GM12892 (cell line): ENCODE measurements at regions not wholly inside any gene's neighbourhood (a gene's known extent, or its start where the extent isn't known, plus 50 kb on each side); places are given as distances from the start of the nearest gene placed in this dataset.

ENCODE experiments used
- DNase-seq: peaks from one replicate; pipeline ENCODE4 v3.0.0; 2011; ENCODE audit not compliant: insufficient read length
- FAIRE-seq: peaks from 2 replicates; lab custom pipeline; 2011; peaks lifted over from hg19 to GRCh38; lab: Jason Lieb, UNC
- POLR2A ChIP-seq: IDR thresholded peaks from 2 replicates; pipeline ENCODE4 v1.6.1; 2011; ENCODE audit warnings: low read depth, low read length, control low read depth
- POLR2AphosphoS5 ChIP-seq: IDR thresholded peaks from 2 replicates; pipeline ENCODE4 v1.6.1; 2011; ENCODE audit warnings: low read depth, low read length, control low read depth
- TAF1 ChIP-seq: IDR thresholded peaks from 2 replicates; pipeline ENCODE4 v1.6.1; 2011; ENCODE audit warnings: low read depth, mild to moderate bottlenecking, control low read depth, low read length, borderline replicate concordance

DNA sequence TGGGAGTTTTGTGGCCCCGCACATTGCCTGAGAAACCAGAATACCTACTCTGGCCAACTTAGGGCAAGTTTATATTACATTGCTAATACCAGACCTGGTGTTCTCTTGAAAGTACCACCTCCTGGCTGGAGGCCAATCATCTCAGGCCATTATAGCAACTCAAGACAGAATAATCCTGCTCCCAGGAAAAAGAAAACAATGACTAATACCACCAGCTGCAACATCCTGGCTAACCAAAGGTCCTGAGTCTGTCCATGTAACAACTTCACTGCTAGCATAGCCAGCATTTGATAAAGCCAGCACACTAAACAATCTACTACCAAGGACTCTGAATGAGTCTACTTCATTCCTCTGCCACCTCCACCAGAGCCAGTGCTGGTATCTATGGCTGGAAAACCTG is 1298.7 kb upstream of the CNTN5 start:
- DNase-seq, result no peak
- TF ChIP-seq POLR2A (no peak), TAF1 (no peak), POLR2AphosphoS5 (no peak)
- no peak for FAIRE-seq

DNA sequence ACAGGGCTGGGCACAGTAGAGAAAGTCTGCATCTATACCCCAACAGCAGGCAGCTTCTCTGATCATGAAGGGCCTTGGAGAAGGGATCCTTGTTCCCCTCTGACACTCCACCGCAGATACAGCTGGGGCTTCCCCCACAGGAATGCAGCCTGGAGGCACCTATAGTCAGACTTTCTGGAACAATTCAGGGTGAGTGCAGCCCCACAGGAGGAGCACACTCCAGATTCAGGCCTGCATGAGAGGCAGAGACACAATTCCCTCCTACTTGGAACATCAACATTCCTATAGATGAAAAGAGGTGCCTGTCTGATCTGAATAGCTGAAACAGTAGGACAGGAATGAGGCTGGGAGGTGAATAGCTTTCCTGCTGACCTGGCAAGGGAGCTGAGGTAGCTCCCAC is 1298.0 kb upstream of the CNTN5 start:
- FAIRE-seq (no peak), DNase-seq (no peak)
- TF ChIP-seq TAF1 (no peak), POLR2AphosphoS5 (no peak), POLR2A (no peak)

DNA sequence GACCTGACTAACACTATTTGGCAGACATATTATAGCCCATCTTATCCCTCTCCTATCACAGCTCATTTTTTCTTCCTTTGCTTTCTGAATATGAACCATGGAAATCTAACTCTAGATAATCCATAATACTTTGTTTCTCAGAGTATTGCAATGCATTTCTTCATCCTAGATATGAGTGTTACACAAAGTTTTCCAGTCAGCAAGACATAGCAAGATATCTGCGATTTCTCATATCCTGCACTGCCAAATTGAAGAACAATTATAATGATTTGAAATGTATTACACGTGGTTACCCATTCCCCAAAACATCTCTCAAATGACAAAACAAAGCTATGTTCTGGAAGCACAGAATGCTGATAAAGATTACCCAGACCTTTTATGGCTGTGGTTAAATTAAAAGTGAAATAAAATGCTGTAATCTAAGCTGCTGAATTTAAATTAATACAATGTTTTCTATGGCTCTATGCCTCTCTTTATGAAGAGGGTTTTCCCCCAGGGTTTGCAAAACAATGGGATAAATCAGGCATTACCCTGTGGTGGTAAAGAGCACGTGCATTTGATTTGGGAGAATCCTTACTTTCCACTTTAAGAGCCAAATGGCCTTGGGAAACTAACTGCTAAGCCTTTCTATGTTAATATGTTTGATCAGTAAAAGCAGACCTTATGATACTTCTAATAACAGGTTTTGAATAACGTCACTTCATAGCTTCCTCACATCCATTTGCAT is 1291.0 kb upstream of the CNTN5 start:
- DNase-seq, result no peak
- no peak for TF ChIP-seq TAF1
- TF ChIP-seq POLR2A, result no peak
- FAIRE-seq, result no peak

DNA sequence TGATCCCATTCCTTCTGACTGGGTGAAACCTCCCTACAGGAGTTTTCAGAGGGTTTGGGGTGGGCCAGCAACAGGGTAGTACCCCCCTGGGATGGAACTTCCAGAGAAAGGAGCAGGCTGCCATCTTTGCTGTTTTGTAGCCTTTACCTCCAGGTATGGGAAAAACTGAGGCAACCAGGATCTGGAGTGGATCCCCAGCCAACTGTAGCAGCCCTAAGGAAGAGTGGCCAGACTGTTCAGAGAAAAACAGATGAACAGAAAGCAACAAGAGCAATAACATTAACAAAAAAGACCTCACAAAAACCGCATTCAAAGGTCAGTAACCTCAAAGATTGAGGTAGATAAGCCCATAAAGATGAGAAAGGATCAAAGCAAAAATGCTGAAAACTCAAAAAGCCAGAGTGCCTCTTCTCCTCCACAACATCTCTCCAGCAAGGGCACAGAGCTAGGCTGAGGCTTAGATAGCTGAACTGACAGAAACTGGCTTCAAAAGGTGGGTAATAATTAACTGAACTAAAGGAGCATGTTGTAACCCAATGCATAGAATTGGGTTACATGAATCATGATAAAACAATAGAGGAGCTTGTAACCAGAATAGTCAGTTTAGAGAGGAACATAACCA is 1288.6 kb upstream of the CNTN5 start:
- DNase-seq, result no peak
- FAIRE-seq, result no peak
- TF ChIP-seq POLR2A (no peak), POLR2AphosphoS5 (no peak), TAF1 (no peak)

DNA sequence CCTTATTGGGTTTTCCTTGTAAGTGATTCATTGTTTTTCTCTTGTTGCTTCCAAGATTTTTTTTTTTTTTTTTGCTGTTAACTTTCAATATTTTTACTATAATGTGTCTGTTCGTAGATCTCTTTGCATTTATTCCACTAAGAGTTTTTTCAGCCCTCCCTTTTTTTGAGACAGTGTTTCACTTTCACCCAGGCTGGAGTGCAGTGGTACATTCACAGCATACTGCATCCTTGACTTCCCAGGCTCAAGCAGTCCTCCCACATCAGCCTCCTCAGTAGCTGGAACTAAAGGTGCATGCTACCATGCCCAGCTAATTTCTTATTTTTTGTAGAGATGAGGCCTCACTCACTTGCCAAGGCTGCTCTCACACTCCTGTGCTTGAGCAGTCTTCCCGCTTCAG is 1282.0 kb upstream of the CNTN5 start:
- FAIRE-seq (no peak), DNase-seq (no peak)
- TF ChIP-seq TAF1 (no peak), POLR2A (no peak)

DNA sequence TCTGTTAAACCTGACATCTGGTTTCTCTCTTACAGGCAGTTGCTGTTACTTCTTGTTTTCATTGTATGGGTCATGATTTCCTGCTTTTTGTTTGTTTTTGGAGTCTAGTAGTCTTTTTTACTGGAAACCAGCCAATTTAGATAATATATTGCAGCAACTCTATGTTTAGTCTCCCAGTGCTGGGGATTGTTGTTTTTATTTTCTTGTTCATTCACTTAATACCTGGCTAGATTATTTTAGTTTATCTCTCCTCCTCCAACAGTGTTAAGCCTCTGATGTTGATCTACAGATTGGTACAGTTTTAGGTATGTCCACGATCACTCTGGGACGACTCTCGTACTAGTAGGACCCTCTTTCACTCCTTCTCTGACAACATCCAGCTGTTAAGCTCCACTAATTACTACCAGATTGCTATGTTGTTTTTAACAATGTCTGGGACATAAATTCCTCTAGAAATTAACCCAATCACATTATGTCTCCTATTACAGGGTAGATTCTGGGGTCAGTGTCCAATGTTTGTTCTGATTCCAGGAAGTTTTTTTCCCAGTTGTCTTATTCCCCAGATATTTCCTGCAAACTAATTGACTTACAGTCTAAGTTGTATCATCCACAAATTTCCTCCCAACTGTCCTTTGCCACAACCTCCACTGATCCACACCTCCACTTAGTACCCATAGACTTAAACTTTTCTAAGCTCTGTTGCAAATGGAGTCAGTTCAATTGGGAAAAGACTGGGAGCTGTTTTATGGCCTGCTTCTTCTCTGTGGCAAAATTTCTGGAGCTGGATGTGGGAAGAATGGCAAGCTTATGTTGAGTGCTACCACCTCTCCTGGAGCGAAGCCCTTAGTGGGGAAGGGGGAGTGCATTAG is 1280.6 kb upstream of the CNTN5 start:
- TF ChIP-seq TAF1 (no peak), POLR2AphosphoS5 (no peak), POLR2A (no peak)
- DNase-seq, result no peak
- FAIRE-seq, result no peak

DNA sequence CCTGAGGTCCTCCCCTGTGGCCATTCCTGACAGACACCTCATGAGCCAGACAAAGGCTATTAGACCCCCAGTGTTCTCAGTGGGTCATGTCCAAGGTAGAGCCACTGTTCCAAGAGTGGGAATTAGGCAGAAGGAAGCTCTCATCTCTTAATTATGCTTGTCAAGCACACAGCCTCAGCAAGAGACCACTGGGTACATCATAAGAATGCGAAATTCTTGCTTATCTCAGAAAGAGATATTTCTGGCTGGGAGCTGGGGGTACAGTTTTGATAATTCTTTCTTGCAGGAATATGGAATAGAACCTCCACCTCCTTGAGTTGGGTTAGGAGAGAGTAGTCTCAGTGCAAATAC is 1280.0 kb upstream of the CNTN5 start:
- no peak for TF ChIP-seq POLR2AphosphoS5
- no peak for TF ChIP-seq POLR2A
- no peak for TF ChIP-seq TAF1
- DNase-seq (no peak), FAIRE-seq (no peak)

DNA sequence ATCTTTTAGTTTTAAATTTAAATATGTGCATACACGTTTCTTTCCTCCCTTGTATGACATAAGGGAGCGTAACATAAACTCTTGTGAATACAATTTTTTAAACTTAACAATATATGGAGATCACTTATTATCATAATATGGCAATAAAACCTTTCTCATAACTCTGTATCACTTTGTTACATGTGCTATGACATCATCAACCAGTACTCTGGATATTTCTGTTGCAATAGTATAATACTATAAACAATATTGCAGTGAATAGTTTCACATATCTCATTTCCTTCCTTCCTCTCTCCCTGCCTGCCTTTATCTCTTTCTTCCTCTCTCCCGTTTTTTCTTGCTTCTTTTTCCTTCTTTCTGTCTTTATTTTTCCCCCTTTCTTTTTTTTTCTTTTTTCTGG is 1278.0 kb upstream of the CNTN5 start:
- DNase-seq (no peak), FAIRE-seq (no peak)
- TF ChIP-seq TAF1 (no peak), POLR2A (no peak), POLR2AphosphoS5 (no peak)

DNA sequence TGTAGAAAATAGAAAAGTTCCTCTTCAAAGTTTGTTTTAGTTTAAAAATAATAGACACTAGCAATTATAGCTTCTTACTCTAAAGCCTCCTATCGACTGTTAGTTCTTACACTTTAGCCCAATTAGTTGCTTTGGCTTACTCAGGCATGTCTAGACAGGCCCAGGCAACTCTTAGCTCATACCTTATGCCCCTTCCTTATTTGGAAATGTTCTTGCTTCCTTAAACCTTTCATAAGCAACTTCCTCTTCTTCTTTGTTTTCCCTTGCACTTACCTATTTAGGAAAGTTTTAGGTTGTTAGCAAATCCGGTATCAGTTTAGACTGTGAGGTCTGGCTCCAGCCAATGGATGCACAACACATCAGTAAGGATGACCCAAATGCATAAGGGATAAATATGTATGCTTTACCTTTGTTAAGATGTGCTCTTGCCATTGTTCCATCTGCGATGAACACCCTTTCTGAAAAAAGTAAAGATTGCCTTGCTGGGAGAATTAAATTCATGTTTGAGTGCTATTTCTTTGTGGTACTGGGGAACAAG is 1277.5 kb upstream of the CNTN5 start:
- TF ChIP-seq POLR2AphosphoS5, result no peak
- no peak for TF ChIP-seq POLR2A
- TF ChIP-seq TAF1, result no peak
- no peak for FAIRE-seq
- DNase-seq, result no peak

DNA sequence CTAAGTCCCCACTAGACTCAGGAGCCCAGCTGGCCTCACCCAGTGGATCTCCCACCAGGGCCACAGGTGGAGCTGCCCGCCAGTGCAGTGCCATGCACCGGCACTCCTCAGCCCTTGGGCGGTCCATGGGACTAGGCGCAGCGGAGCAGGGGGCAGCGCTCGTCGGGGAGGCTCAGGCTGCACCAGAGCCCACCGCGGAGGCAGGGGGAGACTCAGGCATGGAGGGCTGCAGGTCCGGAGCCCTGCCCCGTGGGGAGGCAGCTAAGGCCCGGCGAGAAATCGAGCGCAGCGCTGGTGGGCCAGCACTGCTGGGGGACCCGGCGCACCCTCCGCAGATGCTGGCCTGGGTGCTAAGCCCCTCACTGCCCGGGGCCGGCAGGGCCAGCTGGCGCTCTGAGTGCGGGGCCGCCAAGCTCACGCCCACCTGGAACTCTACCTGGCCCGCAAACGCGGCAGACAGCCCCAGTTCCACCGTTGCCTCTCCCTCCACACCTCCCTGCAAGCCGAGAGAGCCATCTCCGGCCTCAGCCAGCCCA is 1275.2 kb upstream of the CNTN5 start:
- DNase-seq (no peak), FAIRE-seq (no peak)
- TF ChIP-seq TAF1 (no peak), POLR2AphosphoS5 (no peak), POLR2A (no peak)

DNA sequence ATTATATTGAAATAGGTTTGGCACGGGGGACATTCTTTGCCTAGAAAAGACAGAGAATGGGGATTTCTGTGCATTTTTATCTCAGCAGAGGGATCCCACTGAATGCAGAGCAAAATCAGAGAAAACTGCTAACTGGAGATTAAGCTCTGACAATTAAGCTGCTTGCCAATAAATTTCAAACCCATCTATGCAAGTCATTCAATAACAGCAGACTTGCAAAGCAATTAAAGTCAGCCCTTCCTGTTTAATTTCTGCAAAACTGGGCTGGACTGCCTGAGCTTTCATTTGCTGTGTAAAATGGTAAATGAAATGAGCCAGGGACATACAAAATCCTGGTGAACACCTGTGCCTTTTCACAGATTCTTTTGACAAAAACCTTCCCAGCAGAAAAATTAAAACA is 1273.9 kb upstream of the CNTN5 start:
- TF ChIP-seq POLR2AphosphoS5 (no peak), POLR2A (no peak), TAF1 (no peak)
- no peak for FAIRE-seq
- no peak for DNase-seq

DNA sequence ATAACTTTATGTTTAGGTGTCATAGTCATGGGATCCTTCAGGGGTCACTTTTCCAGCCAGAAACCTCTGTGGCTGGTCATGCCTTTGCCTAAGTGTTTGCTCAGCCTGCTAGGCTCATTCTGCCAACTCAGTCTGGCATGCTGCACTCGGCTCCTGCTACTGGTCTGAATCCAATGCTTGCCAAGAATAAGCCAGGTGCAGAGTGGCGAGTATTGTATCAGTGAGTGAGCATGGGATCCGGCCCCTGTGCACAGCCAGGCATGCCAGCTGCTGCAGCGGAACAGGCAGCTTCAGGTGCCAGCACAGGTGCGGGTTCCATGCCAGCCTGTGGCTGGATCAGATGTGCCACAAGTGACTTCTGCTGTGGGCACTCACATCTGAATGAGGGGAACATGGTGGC is 1269.3 kb upstream of the CNTN5 start:
- no peak for FAIRE-seq

More for the DNA sequence above, 1269.3 kb upstream of the CNTN5 start:
- no peak for DNase-seq
- TF ChIP-seq TAF1, result no peak
- TF ChIP-seq POLR2AphosphoS5, result no peak
- no peak for TF ChIP-seq POLR2A
